ENCODE measurements at regions not wholly inside any gene's neighbourhood (a gene's known extent, or its start where the extent isn't known, plus 50 kb on each side); places are given as distances from the start of the nearest gene placed in this dataset.
"Not testable (repeated sequence)": the region's sequence is repeated elsewhere in the genome, so short reads cannot be mapped to it uniquely, and the experiment has no call there.

DNA sequence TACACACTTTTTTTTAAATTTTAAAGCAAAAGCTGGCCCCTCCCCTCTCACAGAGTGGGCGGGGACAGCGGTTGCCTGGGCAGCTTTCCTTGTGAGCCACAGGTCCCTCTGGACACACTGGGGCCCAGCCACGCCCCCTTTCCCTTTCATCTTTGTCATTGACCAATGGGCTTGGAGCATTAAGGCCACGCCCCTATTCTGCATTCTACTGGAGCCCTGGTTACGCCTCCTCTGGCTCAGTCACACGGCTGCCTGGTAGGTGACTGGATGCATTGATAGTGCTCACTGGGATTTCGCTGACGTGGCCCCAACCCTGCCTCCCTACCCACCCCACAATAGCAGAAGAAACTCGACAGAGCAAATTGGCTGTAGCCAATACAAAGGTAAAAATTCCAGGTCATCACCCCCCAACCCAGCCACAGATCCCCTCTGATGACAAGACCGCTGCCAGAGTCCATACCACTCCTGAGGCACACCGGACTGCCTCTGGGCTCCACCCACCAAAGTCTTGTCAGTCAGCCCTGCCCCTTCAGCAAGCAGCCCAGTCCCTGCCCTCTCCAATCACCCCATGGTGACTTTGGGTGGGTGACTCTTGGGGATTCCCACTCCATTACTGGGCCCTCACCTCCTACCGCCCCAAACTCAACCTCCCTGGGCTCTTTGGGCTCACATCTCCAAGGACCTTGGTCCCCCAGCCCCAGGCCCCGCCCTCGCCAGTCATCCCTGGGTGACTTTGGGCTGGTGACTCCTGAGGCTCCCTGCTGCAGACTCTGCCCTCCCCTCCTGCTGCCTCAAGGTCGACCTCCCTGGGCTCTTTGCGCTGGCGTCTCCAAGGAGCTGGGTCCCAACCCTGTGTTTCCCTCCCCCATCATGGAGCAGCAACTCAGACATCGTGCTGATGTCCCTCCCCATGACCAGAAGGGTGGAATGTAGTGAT lies 112.2 kb upstream of the FAN1 start:
- no peak overlapping the region for H3K4me3 ChIP-seq (ENCODE audit: low read depth, low read length)

DNA sequence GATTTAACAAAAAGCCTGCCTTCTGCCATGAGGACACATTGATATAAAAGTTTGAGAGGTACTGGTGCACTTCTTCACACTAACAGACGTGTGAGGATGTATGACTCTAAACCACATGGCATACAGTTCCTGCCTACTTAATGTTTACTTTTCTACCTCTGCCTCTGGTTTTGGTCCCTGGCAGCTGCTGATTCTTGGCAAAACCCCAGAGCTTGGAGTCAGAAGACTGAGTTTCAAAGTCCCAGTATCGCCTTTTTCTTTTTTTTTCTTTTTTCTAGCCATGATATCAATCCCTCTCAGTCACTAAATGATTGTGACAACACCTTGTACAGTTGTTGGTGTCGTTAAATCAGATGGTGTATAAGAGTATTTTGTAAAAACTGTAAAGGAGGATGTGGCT lies 110.9 kb upstream of the FAN1 start:
- H3K4me3 ChIP-seq (ENCODE audit: low read depth, low read length); DNase-seq (ENCODE audit: low read depth): not testable (repeated sequence)

More for the DNA sequence above, 112.2 kb upstream of the FAN1 start:
- TF ChIP-seq, protein P1, sequence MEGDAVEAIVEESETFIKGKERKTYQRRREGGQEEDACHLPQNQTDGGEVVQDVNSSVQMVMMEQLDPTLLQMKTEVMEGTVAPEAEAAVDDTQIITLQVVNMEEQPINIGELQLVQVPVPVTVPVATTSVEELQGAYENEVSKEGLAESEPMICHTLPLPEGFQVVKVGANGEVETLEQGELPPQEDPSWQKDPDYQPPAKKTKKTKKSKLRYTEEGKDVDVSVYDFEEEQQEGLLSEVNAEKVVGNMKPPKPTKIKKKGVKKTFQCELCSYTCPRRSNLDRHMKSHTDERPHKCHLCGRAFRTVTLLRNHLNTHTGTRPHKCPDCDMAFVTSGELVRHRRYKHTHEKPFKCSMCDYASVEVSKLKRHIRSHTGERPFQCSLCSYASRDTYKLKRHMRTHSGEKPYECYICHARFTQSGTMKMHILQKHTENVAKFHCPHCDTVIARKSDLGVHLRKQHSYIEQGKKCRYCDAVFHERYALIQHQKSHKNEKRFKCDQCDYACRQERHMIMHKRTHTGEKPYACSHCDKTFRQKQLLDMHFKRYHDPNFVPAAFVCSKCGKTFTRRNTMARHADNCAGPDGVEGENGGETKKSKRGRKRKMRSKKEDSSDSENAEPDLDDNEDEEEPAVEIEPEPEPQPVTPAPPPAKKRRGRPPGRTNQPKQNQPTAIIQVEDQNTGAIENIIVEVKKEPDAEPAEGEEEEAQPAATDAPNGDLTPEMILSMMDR (IDR thresholded peaks at IDR 0.05; ENCODE audit: insufficient read depth, low read length), result no peak
- DNase-seq (ENCODE audit: low read depth), result no peak

DNA sequence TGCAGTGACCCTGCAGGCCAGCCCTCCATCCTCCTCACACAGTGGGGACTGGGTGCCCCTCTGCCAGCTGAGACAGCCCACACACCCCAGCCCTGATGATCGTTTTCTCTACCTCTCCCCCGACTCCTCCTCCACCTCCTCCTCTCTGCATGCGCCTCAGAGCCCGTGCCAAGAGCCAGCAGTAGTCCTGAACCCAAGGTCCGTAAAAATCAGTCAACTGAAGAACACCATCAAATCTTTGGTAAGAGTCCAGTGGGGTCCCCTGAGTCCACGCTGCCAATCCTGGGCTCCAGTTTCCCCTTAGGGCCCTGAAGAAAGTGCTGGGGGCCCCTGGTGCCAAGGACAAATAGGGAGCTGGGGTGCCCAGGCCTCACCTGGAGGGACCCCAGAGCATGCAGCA lies 109.3 kb upstream of the FAN1 start:
- no peak for DNase-seq (ENCODE audit: low read depth)
- H3K4me3 ChIP-seq (ENCODE audit: low read depth, low read length), result no peak overlapping the region
- TF ChIP-seq, protein P1 (IDR thresholded peaks at IDR 0.05; ENCODE audit: insufficient read depth, low read length), result no peak

DNA sequence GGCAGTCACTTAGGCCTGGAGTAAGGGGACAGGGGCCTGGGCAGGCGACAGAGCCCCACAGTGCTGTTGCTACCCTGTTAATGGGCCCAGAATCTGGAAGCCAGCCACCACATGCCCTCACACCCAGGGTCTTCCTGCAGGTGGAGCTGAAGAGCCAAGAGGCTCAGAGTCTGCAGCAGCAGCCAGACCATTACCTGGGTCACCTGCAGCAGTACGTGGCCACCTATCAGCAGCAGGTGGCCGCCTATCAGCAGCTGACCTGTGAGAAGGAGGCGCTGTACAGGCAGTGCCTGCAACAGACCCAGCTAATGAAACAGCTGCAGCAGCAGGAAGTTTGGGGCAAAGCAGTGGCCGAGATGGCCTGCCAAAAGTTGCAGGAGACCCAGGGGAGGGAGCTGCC lies 104.2 kb upstream of the FAN1 start:
- not testable (repeated sequence) for DNase-seq (ENCODE audit: low read depth); H3K4me3 ChIP-seq (ENCODE audit: low read depth, low read length)

DNA sequence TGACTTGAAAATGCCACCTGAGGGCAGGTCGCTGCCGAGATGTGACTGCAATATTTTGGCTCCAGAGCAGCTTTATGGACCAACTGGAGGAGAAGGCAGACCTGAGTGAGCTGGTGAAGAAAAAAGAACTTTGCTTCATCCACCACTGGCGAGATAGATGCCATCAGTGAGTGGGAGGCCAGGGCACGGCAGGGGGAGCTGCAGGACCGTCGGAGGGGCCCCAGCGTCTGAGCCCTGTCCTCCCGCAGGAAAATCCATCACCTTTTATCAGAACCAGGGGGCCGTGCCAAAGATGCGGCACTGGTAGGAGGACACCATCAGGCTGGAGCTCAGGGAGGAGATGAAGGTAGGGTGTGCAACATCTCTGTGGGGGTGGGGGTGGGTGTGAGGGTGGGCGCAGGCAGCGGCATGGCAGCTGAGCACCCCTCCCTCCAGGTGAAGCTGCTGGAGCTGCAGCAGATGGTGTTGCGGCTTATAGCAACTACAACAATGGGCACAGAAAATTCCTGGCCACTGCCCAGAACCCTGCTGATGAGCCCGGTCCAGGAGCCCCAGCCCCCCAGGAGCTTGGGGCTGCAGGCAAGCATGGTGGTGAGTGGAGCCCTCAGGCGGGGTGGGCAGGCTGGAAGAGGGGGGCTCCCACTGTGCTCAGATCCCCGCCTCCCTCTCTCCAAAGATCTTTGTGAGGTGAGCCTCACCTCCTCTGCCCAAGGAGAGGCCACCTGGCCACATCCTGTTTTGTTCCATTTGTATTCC lies 102.4 kb upstream of the FAN1 start:
- H3K4me3 ChIP-seq (ENCODE audit: low read depth, low read length); DNase-seq (ENCODE audit: low read depth): not testable (repeated sequence)
- TF ChIP-seq, protein P1 (IDR thresholded peaks at IDR 0.05; ENCODE audit: insufficient read depth, low read length), result peak; percentile 28

DNA sequence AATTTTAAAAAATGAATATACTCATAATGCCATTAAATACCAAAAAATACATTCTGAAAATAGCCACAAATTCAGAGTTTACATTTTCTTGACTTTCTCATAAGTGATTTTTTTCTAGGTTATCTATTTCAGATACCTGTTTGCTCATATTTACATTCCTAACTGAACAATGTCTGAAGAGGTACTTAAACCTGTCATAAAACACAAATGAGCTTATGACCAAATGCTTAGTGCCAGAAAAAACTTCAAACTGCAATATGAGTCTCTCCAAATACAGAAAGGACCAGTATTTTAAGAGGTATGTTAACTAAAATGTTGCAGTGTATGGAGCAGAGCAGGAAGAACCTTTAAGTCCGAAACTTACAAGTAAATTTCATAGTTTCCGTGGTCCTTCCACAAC lies 101.7 kb upstream of the FAN1 start:
- not testable (repeated sequence) for DNase-seq (ENCODE audit: low read depth); H3K4me3 ChIP-seq (ENCODE audit: low read depth, low read length)

DNA sequence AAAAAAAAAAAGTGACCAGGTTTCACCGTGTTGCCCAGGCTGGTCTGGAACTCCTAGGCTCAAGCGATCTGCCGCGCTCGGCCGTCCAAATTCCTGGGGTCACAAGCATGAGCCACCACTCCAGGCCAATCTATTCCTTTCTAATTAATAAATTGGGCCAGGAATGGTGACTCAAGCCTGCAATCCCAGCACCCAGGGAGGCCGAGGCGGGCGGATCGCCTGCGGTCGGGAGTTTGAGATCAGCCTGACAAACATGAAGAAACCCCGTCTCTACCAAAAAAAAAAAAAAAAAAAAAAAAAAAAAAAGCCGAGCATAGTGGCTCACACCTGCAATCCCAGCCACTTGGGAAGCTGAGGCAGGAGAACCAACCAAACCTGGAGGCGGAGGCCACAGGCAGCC lies 100.0 kb upstream of the FAN1 start:
- not testable (repeated sequence) for DNase-seq (ENCODE audit: low read depth); H3K4me3 ChIP-seq (ENCODE audit: low read depth, low read length)

DNA sequence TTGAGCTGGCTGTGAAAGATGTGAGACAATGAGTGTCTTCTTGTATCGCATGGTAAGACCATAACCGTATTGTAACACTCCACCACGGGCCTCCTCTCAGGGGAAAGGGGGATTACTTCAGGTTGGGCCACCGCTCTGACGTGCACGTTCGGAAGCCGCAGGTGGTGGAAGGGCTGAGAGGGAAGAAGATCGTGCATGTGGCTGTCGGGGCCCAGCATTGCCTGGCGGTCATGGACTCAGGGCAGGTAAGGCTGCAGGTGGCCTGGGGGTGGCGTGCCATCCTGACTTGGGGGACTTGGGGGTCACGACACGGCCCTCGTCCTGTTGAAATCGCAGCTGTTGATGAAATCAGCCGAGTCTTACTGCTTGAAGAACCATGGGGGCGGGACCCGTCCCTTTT lies 87.3 kb upstream of the FAN1 start:
- H3K4me3 ChIP-seq (ENCODE audit: low read depth, low read length), result no peak overlapping the region
- DNase-seq (ENCODE audit: low read depth), result no peak
- TF ChIP-seq, protein P1 (IDR thresholded peaks at IDR 0.05; ENCODE audit: insufficient read depth, low read length), result no peak

DNA sequence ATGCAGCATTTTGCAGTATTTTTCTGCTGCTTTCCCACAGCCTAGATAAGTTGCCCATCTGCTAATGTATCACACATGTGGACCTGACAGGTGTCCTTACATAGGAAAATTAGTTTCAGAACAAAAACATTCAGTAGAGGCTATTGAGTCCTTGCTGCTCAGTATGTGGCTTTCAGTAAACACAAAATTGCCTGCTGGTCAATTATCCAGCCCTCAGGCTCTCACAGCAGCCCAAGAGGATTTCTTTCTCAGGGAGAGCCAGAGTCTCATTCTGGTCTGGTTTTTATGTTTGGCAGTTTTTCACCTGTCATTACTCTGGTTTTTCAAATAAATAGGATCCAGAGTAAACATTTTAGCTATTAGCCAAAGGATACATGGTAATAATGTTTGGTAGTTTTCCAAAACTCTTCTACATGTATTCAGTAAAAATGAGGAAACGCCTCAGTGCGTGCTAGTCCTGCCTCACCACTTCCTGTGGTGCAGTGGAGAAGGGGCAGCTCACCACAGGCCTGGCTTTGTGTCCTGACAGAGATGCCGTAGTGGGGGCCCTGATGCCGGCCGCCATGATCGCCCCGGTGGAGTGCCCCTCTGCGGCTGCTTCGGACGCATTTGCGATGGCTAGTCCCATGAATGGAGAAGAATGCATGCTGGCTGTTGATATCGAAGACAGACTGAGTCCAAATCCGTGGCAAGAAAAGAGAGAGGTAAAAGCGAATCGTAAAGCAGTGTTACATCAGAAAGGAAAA lies 80.5 kb upstream of the FAN1 start:
- H3K4me3 ChIP-seq (ENCODE audit: low read depth, low read length); DNase-seq (ENCODE audit: low read depth): not testable (repeated sequence)
